HepG2 (cell line): ENCODE measurements at regions not wholly inside any gene's neighbourhood (a gene's known extent, or its start where the extent isn't known, plus 50 kb on each side); places are given as distances from the start of the nearest gene placed in this dataset.

Experiments
- ATAC-seq: fragments of 200-7000 bp; cut with Tn5 transposase; 3 replicates; pipeline ENCODE4 v1.9.1; 2020; ENCODE audit warnings: mild to moderate bottlenecking, moderate library complexity
- BruUV-seq: library from RNA; stranded (reverse); fragments of 400-500 nt; replicated peaks from 2 replicates; lab custom pipeline; 2021; lab: Mats Ljungman, UMichigan
- CTCF ChIA-PET: fragments of 300-600 bp; formaldehyde crosslinking; extraction: SDS; loops from one replicate; lab custom pipeline; 2021; ENCODE audit warnings: low total read pairs, inconsistent platforms, low intra/inter-chr PET ratio; lab: Yijun Ruan, JAX
- POLR2A ChIA-PET: fragments of 350-600 bp; sonication (Branson Sonifier 250); formaldehyde crosslinking; loops from one replicate; lab custom pipeline; 2020; ENCODE audit warnings: antibody characterized with exemption, inconsistent platforms; lab: Yijun Ruan, JAX
- DNase-seq: peaks from one replicate; pipeline ENCODE4 v3.0.0-alpha.2; 2015; ENCODE audit warnings: low spot score
- FAIRE-seq: peaks from 3 replicates; lab custom pipeline; 2011; peaks lifted over from hg19 to GRCh38; lab: Jason Lieb, UNC
- H2AFZ ChIP-seq: one replicate; pipeline ENCODE4 v1.6.1; 2011; ENCODE audit warnings: low read length, inconsistent platforms
- H3K27ac ChIP-seq: fragments of 300-600 bp; 3 replicates; pipeline ENCODE4 v1.8.0; 2011; ENCODE audit warnings: mixed run types, mild to moderate bottlenecking, mixed read lengths, low read length, inconsistent platforms; ENCODE audit not compliant: insufficient read depth; ENCODE audit errors: extremely low read length
- H3K27me3 ChIP-seq, 2 experiments: fragments of 200-600 bp in 1 of 2; 2 replicates in 1 of 2; 3 replicates in 1 of 2; pipeline versions ENCODE4 v1.6.0 to v1.8.0; 2011; ENCODE audit warnings: low read length in 2 of 2, mild to moderate bottlenecking in 2 of 2, moderate library complexity in 2 of 2, inconsistent platforms in 1 of 2; ENCODE audit not compliant: insufficient read depth in 2 of 2, control insufficient read depth in 1 of 2
- H3K36me3 ChIP-seq, 2 experiments: fragments of 200-600 bp in 1 of 2; replicated peaks in 1 of 2; 2 replicates in 1 of 2; 3 replicates in 1 of 2; pipeline versions ENCODE4 v1.5.1 to v1.8.0; 2011; ENCODE audit warnings: low read length in 2 of 2, inconsistent platforms in 1 of 2; ENCODE audit not compliant: insufficient read depth in 2 of 2, control insufficient read depth in 1 of 2
- H3K4me1 ChIP-seq: 2 replicates; pipeline ENCODE4 v1.5.1; 2012; ENCODE audit warnings: low read length, inconsistent platforms; ENCODE audit not compliant: insufficient read depth
- H3K4me2 ChIP-seq: 2 replicates; pipeline ENCODE4 v1.6.0; 2011; ENCODE audit warnings: low read depth, low read length, inconsistent platforms
- H3K4me3 ChIP-seq, 3 experiments: fragments of 200-600 bp in 1 of 3; sonication (generic), shearing (Covaris generic) in 1 of 3; replicated peaks in 1 of 3; 2 replicates each; pipeline ENCODE4 v1.5.1; 2011 to 2016; ENCODE audit warnings: low read length in 3 of 3, inconsistent platforms in 2 of 3, low read depth in 2 of 3, mild to moderate bottlenecking in 2 of 3, control low read depth in 1 of 3, mixed read lengths in 1 of 3; ENCODE audit not compliant: insufficient read depth in 1 of 3
- H3K79me2 ChIP-seq: one replicate; pipeline ENCODE4 v1.6.1; 2011; ENCODE audit warnings: low read length, inconsistent platforms; ENCODE audit not compliant: insufficient read depth
- H3K9ac ChIP-seq: 2 replicates; pipeline ENCODE4 v1.6.0; 2011; ENCODE audit warnings: mild to moderate bottlenecking, low read depth, low read length, inconsistent platforms; ENCODE audit not compliant: insufficient read depth
- H3K9me3 ChIP-seq: 2 replicates; pipeline ENCODE4 v1.5.1; 2012; ENCODE audit warnings: mild to moderate bottlenecking, low read length
- H4K20me1 ChIP-seq: 2 replicates; pipeline ENCODE4 v1.6.0; 2011; ENCODE audit warnings: inconsistent platforms, mild to moderate bottlenecking, low read length, moderate library complexity; ENCODE audit not compliant: insufficient read depth
- CCDC6 ChIP-seq: sonication (generic); formaldehyde crosslinking; IDR thresholded peaks from 2 replicates; pipeline ENCODE4 v1.8.1; 2022; ENCODE audit warnings: mild to moderate bottlenecking, missing genetic modification reagents, moderate library complexity
- MTF1 ChIP-seq: sonication (generic); formaldehyde crosslinking; IDR thresholded peaks from 2 replicates; pipeline ENCODE4 v1.5.0; 2020; ENCODE audit warnings: missing genetic modification reagents
- PHF21A ChIP-seq: sonication (generic); formaldehyde crosslinking; IDR thresholded peaks from 2 replicates; pipeline ENCODE4 v1.5.0; 2020; ENCODE audit warnings: mild to moderate bottlenecking, missing genetic modification reagents
- PHF5A ChIP-seq: IDR thresholded peaks from one replicate; pipeline ENCODE4 v1.6.1; 2018; ENCODE audit warnings: low read depth, missing genetic modification reagents; ENCODE audit not compliant: unreplicated experiment
- SIN3B ChIP-seq: fragments of 150-350 bp; IDR thresholded peaks from 2 replicates; pipeline ENCODE4 v1.6.1; 2014; ENCODE audit warnings: low read length
- SIX4 ChIP-seq: sonication (generic); formaldehyde crosslinking; IDR thresholded peaks from 2 replicates; pipeline ENCODE4 v1.4.0; 2020; ENCODE audit warnings: missing genetic modification reagents
- ZFYVE20 ChIP-seq: sonication (generic); formaldehyde crosslinking; IDR thresholded peaks from 2 replicates; pipeline ENCODE4 v1.8.0; 2023; ENCODE audit warnings: low read depth, mild to moderate bottlenecking, moderate library complexity, missing genetic modification reagents, borderline replicate concordance
- ZNF34 ChIP-seq: sonication (generic); formaldehyde crosslinking; IDR thresholded peaks from 2 replicates; pipeline ENCODE4 v1.4.0; 2020; ENCODE audit warnings: mild to moderate bottlenecking, missing genetic modification reagents, borderline replicate concordance
- ZNF468 ChIP-seq: sonication (generic); formaldehyde crosslinking; IDR thresholded peaks from 2 replicates; pipeline ENCODE4 v1.8.0; 2022; ENCODE audit warnings: mild to moderate bottlenecking, moderate library complexity, missing genetic modification reagents
- ZNF572 ChIP-seq: sonication (generic); formaldehyde crosslinking; IDR thresholded peaks from 2 replicates; pipeline ENCODE4 v1.5.1; 2020; ENCODE audit warnings: mild to moderate bottlenecking, missing genetic modification reagents
- whole genome bisulfite sequencing: methylation state at CpG from one replicate; pipeline ENCODE4 v1.1.6; 2017; ENCODE audit warnings: low lambda C conversion rate; 5-methylcytosine and 5-hydroxymethylcytosine counted together
- in situ Hi-C: cut with HindIII; loops from 2 replicates; pipeline ENCODE4 v1.10.0; 2017; ENCODE audit warnings: low pct_unique_long_range_greater_than_20kb; ENCODE audit not compliant: extremely low pct_ligation_motif_present
- intact Hi-C: fragments of 100-400 bp; cut with micrococcal nuclease; formaldehyde crosslinking; loops from one replicate; pipeline ENCODE4 v1.10.0; 2022; ENCODE audit not compliant: unreplicated experiment
- TF ChIP-seq, protein P1 (sequence below): sonication (generic); formaldehyde crosslinking; IDR thresholded peaks from 2 replicates; pipeline ENCODE4 v1.5.0; 2020; ENCODE audit warnings: missing genetic modification reagents
- TF ChIP-seq, protein P2 (sequence below), 2 experiments: sonication (generic) in 1 of 2; formaldehyde crosslinking in 1 of 2; IDR thresholded peaks; 2 replicates each; pipeline versions ENCODE4 v1.4.0 to v1.6.1; 2018 to 2020; ENCODE audit warnings: missing genetic modification reagents in 2 of 2, borderline replicate concordance in 1 of 2, low read depth in 1 of 2, mild to moderate bottlenecking in 1 of 2, missing biosample characterization in 1 of 2

DNA sequence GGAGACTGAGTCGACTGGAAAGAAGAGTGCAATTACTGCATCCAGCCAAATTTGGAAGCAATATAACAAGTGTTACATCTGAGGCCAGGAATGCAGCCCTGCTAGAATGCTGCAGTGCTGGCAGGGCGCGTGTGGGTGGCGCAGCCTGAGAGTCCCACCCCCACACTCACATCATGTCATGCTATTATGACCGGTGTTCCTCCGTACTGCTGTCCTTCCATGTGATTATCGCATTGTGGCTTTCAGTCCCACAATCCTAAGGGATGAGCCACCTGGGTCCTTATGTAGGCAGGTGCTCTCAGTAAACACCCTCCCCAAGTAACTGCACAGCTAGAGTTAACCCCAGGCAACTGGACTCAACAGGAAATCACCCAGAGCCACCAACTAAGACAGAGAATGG is 122.6 kb upstream of the CPEB2 start:
- in situ Hi-C loops (no loop called here), intact Hi-C loops (no loop called here)
- Histone ChIP-seq H3K36me3 (no peaks in the 10 kb centered on the region), H3K4me3 (no peak overlapping the region), H2AFZ (no peak overlapping the region), H3K4me2 (no peak overlapping the region), H3K9ac (no peak overlapping the region), H3K27ac (no peak overlapping the region), H3K27me3 (0 out of 5 replicates have a peak, but pooled peaks cover 0 to 1% of the 10 kb centered on the region in 2 experiments), H4K20me1 (no peaks in the 10 kb centered on the region), H3K9me3 (no peaks in the 10 kb centered on the region), H3K4me1 (no peaks in the 10 kb centered on the region), H3K79me2 (no peaks in the 10 kb centered on the region)
- BruUV-seq, result no TSS peak
- CTCF ChIA-PET, result no interaction called here
- no peak for DNase-seq
- TF ChIP-seq CCDC6 (CRISPR knock-in tag) (no peak), ZFYVE20 (no peak), SIX4 (CRISPR knock-in tag) (no peak)
- POLR2A ChIA-PET, result no interaction called here
- ATAC-seq, result no peak
- WGBS, result 50% methylated on average over 7 of the region's 7 CpGs
- FAIRE-seq, result no peak

DNA sequence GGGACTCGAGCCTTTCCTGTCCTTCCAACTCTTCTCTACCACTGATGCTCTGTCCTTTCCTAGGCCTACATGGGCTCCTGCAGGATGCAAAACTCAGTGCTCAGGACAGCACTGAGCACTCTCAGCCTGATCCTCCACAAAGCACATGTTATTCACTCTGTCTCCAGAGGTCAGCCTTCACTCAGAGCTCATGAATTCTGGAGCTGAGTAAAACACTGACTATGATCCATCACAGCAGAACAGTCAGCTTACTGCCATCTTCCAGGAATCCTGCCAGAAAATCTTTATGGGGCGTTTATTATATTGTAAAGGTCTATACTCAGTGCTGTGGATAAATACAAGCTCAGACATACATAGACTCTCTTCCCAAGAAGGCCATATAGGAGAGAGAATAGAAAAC is 121.5 kb upstream of the CPEB2 start:
- ATAC-seq (no peak), FAIRE-seq (no peak), DNase-seq (no peak)
- H3K4me2 ChIP-seq, result no peak overlapping the region
- no peak overlapping the region for H3K27ac ChIP-seq
- intact Hi-C loops, result no loop called here
- in situ Hi-C loops, result no loop called here
- H3K4me1 ChIP-seq, result no peaks in the 10 kb centered on the region
- ChIA-PET POLR2A (no interaction called here), CTCF (no interaction called here)
- 7% methylated on average over 2 of the region's 2 CpGs for WGBS
- H3K9ac ChIP-seq, result no peak overlapping the region
- no peaks in the 10 kb centered on the region for H3K79me2 ChIP-seq
- no peaks in the 10 kb centered on the region for H4K20me1 ChIP-seq
- H3K27me3 ChIP-seq, result 0 out of 5 replicates have a peak, but pooled peaks cover 0 to 1% of the 10 kb centered on the region in 2 experiments
- no peak for TF ChIP-seq PHF5A (CRISPR knock-in tag)
- TF ChIP-seq, protein P1, sequence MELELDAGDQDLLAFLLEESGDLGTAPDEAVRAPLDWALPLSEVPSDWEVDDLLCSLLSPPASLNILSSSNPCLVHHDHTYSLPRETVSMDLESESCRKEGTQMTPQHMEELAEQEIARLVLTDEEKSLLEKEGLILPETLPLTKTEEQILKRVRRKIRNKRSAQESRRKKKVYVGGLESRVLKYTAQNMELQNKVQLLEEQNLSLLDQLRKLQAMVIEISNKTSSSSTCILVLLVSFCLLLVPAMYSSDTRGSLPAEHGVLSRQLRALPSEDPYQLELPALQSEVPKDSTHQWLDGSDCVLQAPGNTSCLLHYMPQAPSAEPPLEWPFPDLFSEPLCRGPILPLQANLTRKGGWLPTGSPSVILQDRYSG (CRISPR knock-in tag), result no peak
- TF ChIP-seq, protein P2, sequence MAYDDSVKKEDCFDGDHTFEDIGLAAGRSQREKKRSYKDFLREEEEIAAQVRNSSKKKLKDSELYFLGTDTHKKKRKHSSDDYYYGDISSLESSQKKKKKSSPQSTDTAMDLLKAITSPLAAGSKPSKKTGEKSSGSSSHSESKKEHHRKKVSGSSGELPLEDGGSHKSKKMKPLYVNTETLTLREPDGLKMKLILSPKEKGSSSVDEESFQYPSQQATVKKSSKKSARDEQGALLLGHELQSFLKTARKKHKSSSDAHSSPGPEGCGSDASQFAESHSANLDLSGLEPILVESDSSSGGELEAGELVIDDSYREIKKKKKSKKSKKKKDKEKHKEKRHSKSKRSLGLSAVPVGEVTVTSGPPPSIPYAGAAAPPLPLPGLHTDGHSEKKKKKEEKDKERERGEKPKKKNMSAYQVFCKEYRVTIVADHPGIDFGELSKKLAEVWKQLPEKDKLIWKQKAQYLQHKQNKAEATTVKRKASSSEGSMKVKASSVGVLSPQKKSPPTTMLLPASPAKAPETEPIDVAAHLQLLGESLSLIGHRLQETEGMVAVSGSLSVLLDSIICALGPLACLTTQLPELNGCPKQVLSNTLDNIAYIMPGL (CRISPR knock-in tag; IDR thresholded peaks at IDR 0.05; ENCODE audit: borderline replicate concordance in 1 of 2, low read depth in 1 of 2), result no peak
- TF ChIP-seq ZNF34 (CRISPR knock-in tag), result no peak
- no peak for TF ChIP-seq ZNF572 (CRISPR knock-in tag)
- no peak for TF ChIP-seq SIN3B
- TF ChIP-seq MTF1 (CRISPR knock-in tag), result no peak
- no peak for TF ChIP-seq ZNF468 (CRISPR knock-in tag)
- TF ChIP-seq PHF21A (CRISPR knock-in tag), result no peak
- no peak overlapping the region for H2AFZ ChIP-seq
- H3K4me3 ChIP-seq, result no peak overlapping the region
- BruUV-seq, result no TSS peak
- no peaks in the 10 kb centered on the region for H3K9me3 ChIP-seq
- H3K36me3 ChIP-seq, result no peaks in the 10 kb centered on the region
